Medulla oblongata (tissue), 1 donor: ENCODE measurements at regions not wholly inside any gene's neighbourhood (a gene's known extent, or its start where the extent isn't known, plus 50 kb on each side); places are given as distances from the start of the nearest gene placed in this dataset.
A peak's percentile ranks its signal among the peaks of the same experiment; 100 is the strongest.
"Not testable (repeated sequence)": the region's sequence is repeated elsewhere in the genome, so short reads cannot be mapped to it uniquely, and the experiment has no call there.

Experiments used
- DNase-seq: peaks from one replicate; pipeline ENCODE4 v3.0.0-alpha.2; 2015; ENCODE audit errors: extremely low spot score

- no peak for DNase-seq
Measured at GRCh38 chr12:83245156-83245555, 558.5 kb downstream of the TMTC2 start.

DNA sequence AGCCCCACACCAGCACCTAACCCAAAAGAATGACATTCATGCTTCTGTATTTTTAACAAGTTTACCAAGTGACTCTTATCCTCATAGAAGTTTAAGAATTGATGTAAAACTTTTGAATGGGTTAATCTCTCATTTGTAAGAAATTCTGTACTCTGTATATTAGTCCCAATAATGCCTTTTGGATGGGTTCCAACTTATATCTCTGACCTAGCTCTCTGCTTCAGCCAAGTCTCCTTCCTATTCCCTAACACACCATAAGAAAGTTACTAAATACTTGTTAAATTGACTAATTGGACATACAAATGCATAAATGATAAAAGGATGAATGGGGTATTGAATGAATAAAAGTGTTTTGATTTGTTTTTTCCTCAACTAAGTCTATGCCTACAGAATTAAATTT lies 557.3 kb downstream of the TMTC2 start:
- no peak for DNase-seq

DNA sequence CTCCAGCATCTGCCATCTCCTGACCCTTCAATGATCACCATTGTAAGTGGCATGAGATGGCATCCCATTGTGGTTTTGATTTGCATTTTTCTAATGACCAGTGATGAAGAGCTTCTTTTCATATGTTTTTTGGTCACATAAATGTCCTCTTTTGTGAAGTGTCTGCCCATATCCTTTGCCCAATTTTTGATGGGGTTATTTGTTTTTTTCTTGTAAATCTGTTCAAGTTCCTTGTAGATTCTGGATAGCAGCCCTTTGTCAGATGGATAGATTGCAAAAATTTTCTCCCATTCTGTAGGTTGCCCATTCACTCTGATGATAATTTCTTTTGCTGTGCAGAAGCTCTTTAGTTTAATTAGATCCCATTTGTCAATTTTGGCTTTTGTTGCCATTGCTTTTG lies 547.3 kb downstream of the TMTC2 start:
- not testable (repeated sequence) for DNase-seq

GRCh38 chr12:83226960-83227359 lies 540.3 kb downstream of the TMTC2 start:
- not testable (repeated sequence) for DNase-seq

GRCh38 chr12:83225806-83226205 lies 539.1 kb downstream of the TMTC2 start:
- no peak for DNase-seq

GRCh38 chr12:83224012-83224411 lies 537.3 kb downstream of the TMTC2 start:
- DNase-seq: peak; percentile 19

- no peak for DNase-seq
Measured at GRCh38 chr12:83220774-83221173, 534.1 kb downstream of the TMTC2 start.

DNA sequence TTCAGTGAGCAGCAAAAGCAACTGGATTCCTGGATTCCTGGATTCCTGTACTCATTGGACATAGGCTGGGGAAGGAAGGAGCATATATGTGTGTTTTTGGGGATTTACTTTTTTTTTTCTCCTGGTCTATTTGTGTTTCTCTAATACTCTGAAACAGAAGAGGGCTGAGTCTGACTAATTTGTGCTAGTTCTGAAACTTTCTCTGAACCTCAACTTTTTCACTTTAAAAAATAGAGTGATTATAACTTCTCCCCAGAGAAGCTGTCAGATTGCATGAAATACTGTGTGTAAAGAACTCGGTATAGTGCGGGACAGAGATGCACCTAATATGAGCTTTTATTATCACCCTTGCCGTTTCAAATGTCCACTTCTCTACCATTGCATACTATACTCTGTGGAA lies 529.5 kb downstream of the TMTC2 start:
- no peak for DNase-seq

- no peak for DNase-seq
Measured at GRCh38 chr12:83214185-83214584, 527.5 kb downstream of the TMTC2 start.

DNA sequence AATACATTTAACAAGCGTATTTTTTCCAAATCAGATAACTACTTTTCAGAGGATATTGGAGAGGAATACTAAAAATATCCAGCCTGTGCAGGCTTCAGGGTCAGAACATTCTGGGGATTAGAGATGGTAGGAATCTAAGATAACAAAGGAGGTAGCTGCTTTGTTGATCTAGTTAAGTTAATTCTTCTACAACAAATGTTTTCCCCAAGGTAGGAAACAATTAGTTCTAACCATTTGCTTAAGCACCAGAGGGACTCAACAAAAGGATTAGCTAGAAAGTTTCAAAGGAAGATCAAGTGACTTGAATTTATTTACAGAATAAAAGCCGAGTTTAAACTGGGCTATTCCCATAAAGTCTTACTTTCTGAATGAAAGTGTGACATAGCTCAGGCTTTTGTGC lies 524.2 kb downstream of the TMTC2 start:
- no peak for DNase-seq

- DNase-seq: no peak
Measured at GRCh38 chr12:83199069-83199468, 512.4 kb downstream of the TMTC2 start.

GRCh38 chr12:83198291-83199015 lies 511.7 kb downstream of the TMTC2 start:
- DNase-seq: peak; percentile 38

GRCh38 chr12:83197483-83197914 lies 510.8 kb downstream of the TMTC2 start:
- no peak for DNase-seq

- no peak for DNase-seq
Measured at GRCh38 chr12:83196694-83197350, 510.1 kb downstream of the TMTC2 start.

- DNase-seq: no peak
Measured at GRCh38 chr12:83190631-83191390, 504.1 kb downstream of the TMTC2 start.

DNA sequence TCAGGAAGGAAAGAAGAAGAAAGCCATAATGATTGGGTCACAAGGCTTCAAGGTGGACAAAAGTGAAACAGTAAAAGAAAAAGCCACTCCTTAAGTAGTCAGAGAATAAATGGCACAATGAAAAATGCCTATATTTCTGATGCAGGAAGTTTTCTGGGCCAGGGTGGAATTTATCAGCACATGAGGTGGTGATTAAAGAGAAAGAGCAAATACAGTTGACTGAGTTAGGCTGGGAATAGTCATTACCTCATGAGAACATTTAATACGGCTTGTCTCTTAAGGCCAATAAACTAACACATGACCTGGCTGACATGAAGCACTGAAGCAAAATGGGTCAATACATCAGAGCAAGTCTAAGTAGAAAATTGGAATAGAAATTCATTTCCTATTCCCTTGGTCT lies 499.7 kb downstream of the TMTC2 start:
- DNase-seq: no peak

DNA sequence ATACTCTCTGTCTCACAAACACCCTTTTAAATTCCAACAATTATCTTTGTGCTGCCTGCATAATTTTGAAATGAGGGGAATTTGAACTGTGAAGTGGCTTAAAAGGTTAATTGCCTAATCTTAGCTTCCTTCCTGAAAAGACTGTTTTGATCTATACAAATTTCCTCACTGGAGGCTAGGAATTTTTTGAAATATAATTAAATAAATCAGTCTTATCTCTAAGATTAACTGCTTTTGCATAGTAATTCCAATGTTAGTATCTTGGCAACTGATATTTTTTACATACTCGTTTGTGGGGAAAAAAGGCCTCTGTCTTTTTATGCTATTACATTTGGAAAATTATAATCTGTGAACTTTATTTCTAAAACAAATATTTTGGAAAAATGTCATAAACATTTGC lies 498.5 kb downstream of the TMTC2 start:
- no peak for DNase-seq
